H1 (cell line): ENCODE measurements at regions not wholly inside any gene's neighbourhood (a gene's known extent, or its start where the extent isn't known, plus 50 kb on each side); places are given as distances from the start of the nearest gene placed in this dataset.

Experiments used
- CTCF ChIA-PET: fragments of 300-600 bp; sonication (Branson Sonifier 250); formaldehyde crosslinking; loops from one replicate; lab custom pipeline; 2021; ENCODE audit not compliant: partially characterized antibody; lab: Charles Lee
- POLR2A ChIA-PET: fragments of 300-600 bp; sonication (Branson Sonifier 250); formaldehyde crosslinking; loops from one replicate; lab custom pipeline; 2021; ENCODE audit warnings: inconsistent platforms; ENCODE audit not compliant: partially characterized antibody; lab: Charles Lee
- DNase-seq, 2 experiments: peaks; one replicate each; pipeline versions ENCODE4 v3.0.0 to v3.0.0-alpha.2; 2010 to 2022; ENCODE audit warnings: low spot score in 2 of 2, low read depth in 1 of 2, mixed read lengths in 1 of 2
- FAIRE-seq: peaks from 2 replicates; lab custom pipeline; 2011; peaks lifted over from hg19 to GRCh38; lab: Jason Lieb, UNC
- H2AFZ ChIP-seq: 2 replicates; pipeline ENCODE4 v1.8.1; 2012; ENCODE audit warnings: low read length, inconsistent platforms
- H2AK5ac ChIP-seq: 2 replicates; pipeline ENCODE4 v1.6.1; 2013; ENCODE audit warnings: low read depth, low read length
- H2BK120ac ChIP-seq: replicated peaks from 2 replicates; pipeline ENCODE3; 2013; ENCODE audit warnings: low read depth, low read length, inconsistent platforms
- H2BK12ac ChIP-seq: 2 replicates; pipeline ENCODE4 v1.6.1; 2013; ENCODE audit warnings: low read depth, low read length
- H2BK15ac ChIP-seq: 2 replicates; pipeline ENCODE4 v1.6.1; 2013; ENCODE audit warnings: low read length
- H2BK20ac ChIP-seq: 2 replicates; pipeline ENCODE4 v1.6.1; 2013; ENCODE audit warnings: low read length
- H2BK5ac ChIP-seq: 2 replicates; pipeline ENCODE4 v1.6.1; 2013; ENCODE audit warnings: low read depth, low read length
- H3K14ac ChIP-seq: 2 replicates; pipeline ENCODE4 v1.6.1; 2013; ENCODE audit warnings: inconsistent platforms; ENCODE audit not compliant: insufficient read length
- H3K18ac ChIP-seq: 2 replicates; pipeline ENCODE4 v1.6.1; 2013; ENCODE audit warnings: low read length; ENCODE audit errors: extremely low read depth
- H3K23ac ChIP-seq: 2 replicates; pipeline ENCODE4 v1.6.1; 2013; ENCODE audit warnings: inconsistent platforms; ENCODE audit not compliant: insufficient read length
- H3K23me2 ChIP-seq: 2 replicates; pipeline ENCODE4 v1.6.1; 2013; ENCODE audit warnings: low read depth, low read length
- H3K27ac ChIP-seq: 2 replicates; pipeline ENCODE4 v1.6.1; 2011; ENCODE audit warnings: low read depth, low read length, inconsistent platforms
- H3K27me3 ChIP-seq, 4 experiments: replicated peaks in 1 of 4; 1 replicate in 1 of 4; 2 replicates in 3 of 4; pipeline versions ENCODE4 v1.6.1 to v1.8.1; 2011 to 2013; ENCODE audit warnings: low read length in 3 of 4, mild to moderate bottlenecking in 3 of 4, inconsistent platforms in 2 of 4, mixed read lengths in 2 of 4, moderate library complexity in 1 of 4; ENCODE audit not compliant: control insufficient read depth in 3 of 4, insufficient read depth in 3 of 4; ENCODE audit errors: extremely low read depth in 1 of 4
- H3K36me3 ChIP-seq, 4 experiments: 2 replicates each; pipeline versions ENCODE4 v1.6.1 to v1.8.1; 2011 to 2013; ENCODE audit warnings: mild to moderate bottlenecking in 4 of 4, low read length in 3 of 4, moderate library complexity in 2 of 4, control low read depth in 1 of 4, inconsistent platforms in 1 of 4; ENCODE audit not compliant: insufficient read depth in 4 of 4, control insufficient read depth in 2 of 4
- H3K4ac ChIP-seq: replicated peaks from 2 replicates; pipeline ENCODE3; 2013; ENCODE audit warnings: low read length, low read depth, mixed read lengths, inconsistent platforms; ENCODE audit not compliant: insufficient read length
- H3K4me1 ChIP-seq, 4 experiments: replicated peaks in 1 of 4; 1 replicate in 1 of 4; 2 replicates in 3 of 4; pipeline versions ENCODE4 v1.6.1 to v1.8.1; 2011 to 2013; ENCODE audit warnings: low read length in 3 of 4, inconsistent platforms in 2 of 4, mixed read lengths in 1 of 4; ENCODE audit not compliant: insufficient read depth in 4 of 4, control insufficient read depth in 3 of 4
- H3K4me2 ChIP-seq, 2 experiments: 2 replicates each; pipeline versions ENCODE4 v1.6.1 to v1.8.1; 2011 to 2013; ENCODE audit warnings: low read depth in 2 of 2, low read length in 2 of 2, control low read depth in 1 of 2, inconsistent platforms in 1 of 2, mild to moderate bottlenecking in 1 of 2; ENCODE audit not compliant: insufficient read depth in 1 of 2
- H3K4me3 ChIP-seq, 4 experiments: fragments of 200-600, 300-600 bp in 1 of 4; sonication (generic), shearing (Covaris generic), sonication (Bioruptor Twin) in 1 of 4; 2 replicates each; pipeline versions ENCODE4 v1.5.1 to v1.8.1; 2011 to 2016; ENCODE audit warnings: low read length in 4 of 4, low read depth in 3 of 4, control low read depth in 2 of 4, inconsistent platforms in 2 of 4, mild to moderate bottlenecking in 2 of 4, mixed read lengths in 1 of 4, moderate library complexity in 1 of 4; ENCODE audit not compliant: insufficient read depth in 2 of 4; ENCODE audit errors: extremely low read depth in 1 of 4
- H3K56ac ChIP-seq: replicated peaks from 2 replicates; pipeline ENCODE3; 2013; ENCODE audit warnings: low read depth, mild to moderate bottlenecking, mixed read lengths, low read length, inconsistent platforms; ENCODE audit not compliant: insufficient read length
- H3K79me1 ChIP-seq: 2 replicates; pipeline ENCODE4 v1.6.1; 2013; ENCODE audit warnings: low read depth, low read length, control low read depth
- H3K79me2 ChIP-seq, 2 experiments: 2 replicates each; pipeline versions ENCODE4 v1.6.1 to v1.8.1; 2012 to 2013; ENCODE audit warnings: low read length in 2 of 2, mild to moderate bottlenecking in 2 of 2, inconsistent platforms in 1 of 2; ENCODE audit not compliant: insufficient read depth in 2 of 2, control insufficient read depth in 1 of 2
- H3K9ac ChIP-seq, 4 experiments: replicated peaks in 1 of 4; 1 replicate in 1 of 4; 2 replicates in 3 of 4; pipeline versions ENCODE4 v1.6.1 to v1.8.1; 2011 to 2013; ENCODE audit warnings: low read depth in 3 of 4, low read length in 3 of 4, control low read depth in 2 of 4, mild to moderate bottlenecking in 2 of 4, moderate library complexity in 2 of 4, inconsistent platforms in 1 of 4; ENCODE audit errors: extremely low read depth in 1 of 4
- H3K9me3 ChIP-seq, 2 experiments: 2 replicates each; pipeline versions ENCODE4 v1.6.1 to v1.8.1; 2012 to 2013; ENCODE audit warnings: mild to moderate bottlenecking in 2 of 2, moderate library complexity in 2 of 2, control low read depth in 1 of 2, inconsistent platforms in 1 of 2, low read depth in 1 of 2, low read length in 1 of 2, mixed read lengths in 1 of 2; ENCODE audit not compliant: insufficient read depth in 2 of 2
- H4K20me1 ChIP-seq, 2 experiments: replicated peaks in 1 of 2; 2 replicates each; pipeline versions ENCODE3 to v1.8.1; 2011 to 2013; ENCODE audit warnings: inconsistent platforms in 2 of 2, low read length in 2 of 2, mild to moderate bottlenecking in 1 of 2; ENCODE audit not compliant: insufficient read depth in 2 of 2, control insufficient read depth in 1 of 2
- H4K5ac ChIP-seq: 2 replicates; pipeline ENCODE4 v1.6.1; 2013; ENCODE audit warnings: low read length, low read depth, mixed read lengths, inconsistent platforms; ENCODE audit not compliant: insufficient read length
- H4K8ac ChIP-seq: 2 replicates; pipeline ENCODE4 v1.8.0; 2013; ENCODE audit warnings: mild to moderate bottlenecking, moderate library complexity, low read length, inconsistent platforms; ENCODE audit not compliant: insufficient read depth; ENCODE audit errors: extremely low read depth
- H4K91ac ChIP-seq: replicated peaks from 2 replicates; pipeline ENCODE3; 2013; ENCODE audit warnings: low read length, mixed read lengths, inconsistent platforms; ENCODE audit not compliant: insufficient read length
- RFX5 ChIP-seq: IDR thresholded peaks from 2 replicates; pipeline ENCODE4 v1.6.1; 2011; ENCODE audit warnings: low read depth, low read length, improper control_type of control experiment, borderline replicate concordance
- TAF7 ChIP-seq: optimal IDR thresholded peaks from 2 replicates; pipeline ENCODE3; 2011; ENCODE audit warnings: low read depth, mild to moderate bottlenecking, inconsistent platforms, low read length, moderate library complexity, borderline replicate concordance
- TEAD4 ChIP-seq: IDR thresholded peaks from 2 replicates; pipeline ENCODE4 v1.6.1; 2012; ENCODE audit warnings: low read depth, low read length, inconsistent platforms, mixed read lengths
- WGBS, 2 experiments: shearing (Covaris generic) in 1 of 2; methylation state at CpG; one replicate each; pipeline versions ENCODE4 v1.1.6 to v1.1.7; 2013 to 2015; ENCODE audit warnings: low lambda C conversion rate in 2 of 2, mixed read lengths in 2 of 2, inconsistent platforms in 1 of 2, low coverage in 1 of 2, missing lambda C conversion rate in 1 of 2; ENCODE audit not compliant: insufficient replicate concordance in 2 of 2, insufficient coverage in 1 of 2, insufficient read length in 1 of 2; ENCODE audit errors: extremely low coverage in 1 of 2, missing lambda C conversion rate in 1 of 2; 5-methylcytosine and 5-hydroxymethylcytosine counted together
- TF ChIP-seq, protein P1 (sequence below): IDR thresholded peaks from 2 replicates; pipeline ENCODE4 v1.6.1; 2011; ENCODE audit warnings: low read depth, mild to moderate bottlenecking, low read length; ENCODE audit not compliant: insufficient read depth

GRCh38 chr22:49677495-49677889 lies 150.2 kb downstream of the BRD1 start:
- ChIA-PET CTCF (interaction anchor here (0.9 kb wide), 1 partner anchor 18 kb away, joined by 3 read pairs; no protein-coding TSS in a partner anchor), POLR2A (no interaction called here)
- no peak overlapping the region for H4K91ac ChIP-seq
- FAIRE-seq (no peak), DNase-seq (peak in 1 of 2 experiments; percentile 35)
- no peak overlapping the region for H3K27ac ChIP-seq
- no peak overlapping the region for H3K18ac ChIP-seq
- TF ChIP-seq RFX5 (no peak), TAF7 (no peak), TEAD4 (no peak)
- TF ChIP-seq, protein P1, sequence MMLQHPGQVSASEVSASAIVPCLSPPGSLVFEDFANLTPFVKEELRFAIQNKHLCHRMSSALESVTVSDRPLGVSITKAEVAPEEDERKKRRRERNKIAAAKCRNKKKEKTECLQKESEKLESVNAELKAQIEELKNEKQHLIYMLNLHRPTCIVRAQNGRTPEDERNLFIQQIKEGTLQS, result no peak
- no peak overlapping the region for H2BK15ac ChIP-seq
- no peak overlapping the region for H2BK5ac ChIP-seq
- H3K4me3 ChIP-seq, result no peak overlapping the region
- H3K4ac ChIP-seq, result no peak overlapping the region
- H2BK12ac ChIP-seq, result no peak overlapping the region
- H3K4me2 ChIP-seq, result no peak overlapping the region
- no peak overlapping the region for H3K14ac ChIP-seq
- H3K4me1 ChIP-seq, result no peaks in the 10 kb centered on the region; a peak in 1 of 7 replicates
- peaks cover 0 to 11% (median 5%) of the 10 kb centered on the region in 4 experiments; a peak in 5 of 7 replicates for H3K27me3 ChIP-seq
- no peak overlapping the region for H4K5ac ChIP-seq
- no peaks in the 10 kb centered on the region for H3K9me3 ChIP-seq
- H4K20me1 ChIP-seq, result no peaks in the 10 kb centered on the region
- H2BK20ac ChIP-seq, result no peak overlapping the region
- no peaks in the 10 kb centered on the region for H3K79me2 ChIP-seq
- no peak overlapping the region for H3K9ac ChIP-seq
- H3K23ac ChIP-seq, result no peak overlapping the region
- no peaks in the 10 kb centered on the region for H3K36me3 ChIP-seq
- no peak overlapping the region for H3K56ac ChIP-seq
- no peak overlapping the region for H4K8ac ChIP-seq
- H2BK120ac ChIP-seq, result no peak overlapping the region
- no peak overlapping the region for H2AK5ac ChIP-seq
- 93% methylated on average over 18 of the region's 18 CpGs; no CpG with 5 or more reads in 1 of the 2 experiments for WGBS, 2 experiments
- H2AFZ ChIP-seq, result no peak overlapping the region
- H3K79me1 ChIP-seq, result no peaks in the 10 kb centered on the region
- H3K23me2 ChIP-seq, result no peaks in the 10 kb centered on the region
